Heart left ventricle (tissue), 16 donors: ENCODE measurements at regions not wholly inside any gene's neighbourhood (a gene's known extent, or its start where the extent isn't known, plus 50 kb on each side); places are given as distances from the start of the nearest gene placed in this dataset.
"Not testable (repeated sequence)": the region's sequence is repeated elsewhere in the genome, so short reads cannot be mapped to it uniquely, and the experiment has no call there.

Source experiments
- ATAC-seq, 4 donors: fragments of 200-7000 bp; cut with Tn5 transposase; one replicate each; pipeline ENCODE4 v1.9.1; 2020 to 2022; ENCODE audit warnings: moderate library complexity in 4 of 4, mild to moderate bottlenecking in 3 of 4, moderate number of reproducible peaks in 1 of 4
- DNase-seq, 5 donors: peaks; one replicate each; pipeline ENCODE4 v3.0.0-alpha.2; 2020
- H3K27ac ChIP-seq, 12 donors: fragments of 200-600 bp; sonication (generic) in 4 of 12; one replicate each; pipeline versions ENCODE4 v1.5.0 to v1.8.0; 2016 to 2022; ENCODE audit warnings: mild to moderate bottlenecking in 2 of 12
- H3K27me3 ChIP-seq, 9 donors: fragments of 200-600 bp; sonication (generic) in 2 of 9; one replicate each; pipeline versions ENCODE4 v1.5.1 to v1.8.0; 2016 to 2022; ENCODE audit warnings: mild to moderate bottlenecking in 3 of 9
- H3K36me3 ChIP-seq, 9 donors: fragments of 200-600 bp; sonication (generic) in 2 of 9; one replicate each; pipeline versions ENCODE4 v1.5.0 to v1.8.0; 2018 to 2022; ENCODE audit warnings: mild to moderate bottlenecking in 2 of 9
- H3K4me1 ChIP-seq, 12 donors: fragments of 200-600 bp; sonication (generic) in 4 of 12; one replicate each; pipeline versions ENCODE4 v1.5.0 to v1.8.0; 2016 to 2022; ENCODE audit warnings: mild to moderate bottlenecking in 3 of 12
- H3K4me3 ChIP-seq, 12 donors: fragments of 200-600 bp; sonication (generic) in 4 of 12; one replicate each; pipeline versions ENCODE4 v1.5.0 to v1.8.0; 2017 to 2022; ENCODE audit warnings: mild to moderate bottlenecking in 9 of 12, moderate library complexity in 4 of 12
- H3K9me3 ChIP-seq, 12 donors: fragments of 200-600 bp; sonication (generic) in 4 of 12; one replicate each; pipeline versions ENCODE4 v1.5.0 to v1.8.0; 2016 to 2022; ENCODE audit warnings: mild to moderate bottlenecking in 1 of 12
- CTCF ChIP-seq, 12 donors: fragments of 200-600 bp; sonication (generic) in 4 of 12; IDR thresholded peaks; one replicate each; pipeline versions ENCODE4 v1.5.0 to v1.8.0; 2018 to 2022; ENCODE audit warnings: antibody characterized with exemption in 12 of 12, mild to moderate bottlenecking in 5 of 12
- POLR2A ChIP-seq, 2 donors: fragments of 450-650 bp; IDR thresholded peaks; one replicate each; pipeline ENCODE4 v1.6.1; 2017; ENCODE audit warnings: antibody characterized with exemption in 2 of 2, mild to moderate bottlenecking in 2 of 2, moderate library complexity in 2 of 2
- WGBS, 4 donors: extraction: QIAGEN DNeasy Blood & Tissue Kit in 2 of 4; methylation state at CpG; one replicate each; pipeline versions ENCODE4 v1.1.5 to v1.1.7; 2013 to 2018; 5-methylcytosine and 5-hydroxymethylcytosine counted together
- intact Hi-C, 10 donors: fragments of 100-400 bp; cut with DNase I; formaldehyde crosslinking; loops; one replicate each; pipeline versions ENCODE4 v1.11.1 to v1.14.2; 2022
- donor health status: ischemic (EF 13 %, LVEDD 7.1; RV severe dilation, severe dysfunction).
- donor health status: healthy with polysubstance abuse.
- donor health status: DM: no; HTN: yes; CAD: no.
- donor health status: DM: no; HTN: no; CAD: no.
- donor health status: ischemic (EF 25% LVEDD 6.9; RV normal size, moderate dysfunction).
- donor health status: ischemic (EF 25% LVEDD 5.7; RV mildly dilated, moderate dysfunction).
- donor health status: healthy.
- donor health status: DM: yes; HTN: yes; CAD: no.
- donor health status: ischemic (EF 35%, LVEDD 5.7; RV mildly dilated, moderate dysfunction).
- donor health status: nonischemic (EF 11% LVEDD 7.7; RV severe dilation, severe dysfunction).
- donor health status: DM: yes; HTN: yes; CAD: no.
- donor health status: PGD.
- donor health status: ischemic (EF 29% LVEDD 5.4; RV normal size, mild dysfunction).
- donor health status: nonischemic (EF 23%, LVEDD 6.1; RV moderate dilation, normal function).

- Histone ChIP-seq H3K27ac (no peak overlapping the region), H3K36me3 (no peaks in the 10 kb centered on the region), H3K27me3 (no peaks in the 10 kb centered on the region), H3K4me1 (no peaks in the 10 kb centered on the region), H3K9me3 (no peaks in the 10 kb centered on the region), H3K4me3 (no peak overlapping the region)
- WGBS, 4 donors = 54 to 65% (median 60%) methylated on average over 2 of the region's 2 CpGs
- ATAC-seq (no peak), DNase-seq (no peak)
- intact Hi-C loops = no loop called here
- TF ChIP-seq POLR2A (IDR thresholded peaks at IDR 0.05) (no peak), CTCF (IDR thresholded peaks at IDR 0.05) (no peak)
Measured at GRCh38 chrX:114272096-114272686, 311.7 kb upstream of the HTR2C start.

GRCh38 chrX:114270371-114270770 is 313.5 kb upstream of the HTR2C start:
- ATAC-seq, DNase-seq, H3K4me3 ChIP-seq, H3K27ac ChIP-seq, intact Hi-C loops, H3K27me3 ChIP-seq, H3K36me3 ChIP-seq, H3K9me3 ChIP-seq, H3K4me1 ChIP-seq: not testable (repeated sequence)
- 84 to 93% (median 90%) methylated on average over 12 to 21 of the region's 21 CpGs; no CpG with 5 or more reads in 1 of the 4 donors for WGBS, 4 donors

- Histone ChIP-seq H3K4me1 (no peaks in the 10 kb centered on the region), H3K27me3 (no peaks in the 10 kb centered on the region), H3K36me3 (no peaks in the 10 kb centered on the region), H3K9me3 (no peaks in the 10 kb centered on the region), H3K27ac (no peak overlapping the region), H3K4me3 (no peak overlapping the region)
- ATAC-seq = no peak
- no peak for TF ChIP-seq POLR2A (IDR thresholded peaks at IDR 0.05)
- TF ChIP-seq CTCF (IDR thresholded peaks at IDR 0.05) = no peak
- DNase-seq = no peak
- intact Hi-C loops = no loop called here
- WGBS, 4 donors = 61 to 88% (median 79%) methylated on average over 3 of the region's 3 CpGs
Measured at GRCh38 chrX:114268643-114269042, 315.2 kb upstream of the HTR2C start.

- H3K36me3 ChIP-seq = no peaks in the 10 kb centered on the region
- no peak overlapping the region for H3K4me3 ChIP-seq
- H3K4me1 ChIP-seq = no peaks in the 10 kb centered on the region
- H3K27ac ChIP-seq = no peak overlapping the region
- WGBS, 4 donors = 46 to 55% (median 50%) methylated on average over 5 of the region's 5 CpGs
- DNase-seq = no peak
- no peak for ATAC-seq
- no peaks in the 10 kb centered on the region for H3K9me3 ChIP-seq
- H3K27me3 ChIP-seq = no peaks in the 10 kb centered on the region
- intact Hi-C loops = no loop called here
- TF ChIP-seq POLR2A (IDR thresholded peaks at IDR 0.05) (no peak), CTCF (IDR thresholded peaks at IDR 0.05) (no peak)
Measured at GRCh38 chrX:114267142-114267541, 316.7 kb upstream of the HTR2C start.

GRCh38 chrX:114252186-114252585 is 331.7 kb upstream of the HTR2C start:
- ATAC-seq (no peak), DNase-seq (no peak)
- WGBS, 4 donors = 8 to 33% (median 25%) methylated on average over 3 of the region's 3 CpGs
- Histone ChIP-seq H3K4me1 (no peaks in the 10 kb centered on the region), H3K4me3 (no peak overlapping the region), H3K27me3 (peaks cover 0 to 10% (median 0%) of the 10 kb centered on the region in 9 donors), H3K36me3 (no peaks in the 10 kb centered on the region), H3K27ac (no peak overlapping the region), H3K9me3 (no peaks in the 10 kb centered on the region)
- intact Hi-C loops = no loop called here
- TF ChIP-seq POLR2A (IDR thresholded peaks at IDR 0.05) = no peak
- TF ChIP-seq CTCF (IDR thresholded peaks at IDR 0.05) = no peak
